GM18867 (cell line): ENCODE measurements at regions not wholly inside any gene's neighbourhood (a gene's known extent, or its start where the extent isn't known, plus 50 kb on each side); places are given as distances from the start of the nearest gene placed in this dataset.
"Not testable (repeated sequence)": the region's sequence is repeated elsewhere in the genome, so short reads cannot be mapped to it uniquely, and the experiment has no call there.

Experiments
- ATAC-seq: cut with Tn5 transposase; IDR thresholded peaks from one replicate; pipeline ENCODE4 v1.9.1; 2021; ENCODE audit warnings: mild to moderate bottlenecking, moderate library complexity; ENCODE audit not compliant: unreplicated experiment

DNA sequence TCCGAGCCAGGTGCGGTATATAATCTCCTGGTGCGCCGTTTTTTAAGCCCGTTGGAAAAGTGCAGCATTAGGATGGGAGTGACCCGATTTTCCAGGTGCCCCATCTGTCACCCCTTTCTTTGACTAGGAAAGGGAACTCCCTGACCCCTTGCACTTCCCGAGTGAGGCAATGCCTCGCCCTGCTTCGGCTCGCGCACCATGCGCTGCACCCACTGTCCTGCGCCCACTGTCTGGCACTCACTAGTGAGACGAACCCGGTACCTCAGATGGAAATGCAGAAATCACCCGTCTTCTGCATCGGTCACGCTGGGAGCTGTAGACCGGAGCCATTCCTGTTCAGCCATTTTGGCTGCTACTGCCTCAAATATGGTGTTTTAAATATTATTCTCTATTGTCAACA lies 198.0 kb downstream of the MEIS1 start:
- ATAC-seq: not testable (repeated sequence)

DNA sequence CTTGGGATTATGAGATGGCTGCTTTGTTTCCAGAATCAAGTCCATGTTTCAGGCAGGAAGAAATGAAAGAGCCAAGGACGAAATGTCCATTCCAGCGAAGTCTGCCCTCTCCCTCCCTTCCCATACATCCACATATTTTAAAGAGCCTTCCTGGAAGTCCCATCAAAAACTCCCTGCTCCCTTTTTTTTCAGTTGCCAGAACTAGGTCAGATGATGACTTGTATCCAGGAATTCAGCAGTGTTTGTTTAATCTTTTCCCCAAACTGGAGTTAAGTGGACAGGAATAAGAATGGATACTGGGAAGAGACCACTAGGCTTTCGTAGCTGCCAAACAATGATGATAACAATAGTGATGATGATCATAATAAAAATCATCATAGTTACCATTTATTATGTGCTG lies 198.7 kb downstream of the MEIS1 start:
- no peak for ATAC-seq

DNA sequence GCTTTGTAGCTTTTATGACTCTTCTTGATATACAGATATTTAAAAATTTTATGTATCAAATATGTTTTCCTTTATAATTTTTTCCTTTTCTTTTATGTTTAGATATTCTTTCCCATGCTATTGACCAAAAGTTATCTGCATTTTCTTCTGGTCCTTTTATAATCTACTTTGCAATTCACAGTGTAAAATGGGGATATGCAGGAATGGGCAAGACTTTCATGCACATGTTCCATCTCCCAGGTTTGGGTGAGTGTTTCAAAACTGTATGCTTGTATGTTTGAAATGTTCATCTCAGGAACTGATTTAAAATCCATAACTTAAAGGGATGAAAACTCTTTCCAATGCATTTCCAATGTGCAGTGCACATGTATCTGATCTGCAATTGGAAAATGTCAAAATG lies 199.9 kb downstream of the MEIS1 start:
- no peak for ATAC-seq

DNA sequence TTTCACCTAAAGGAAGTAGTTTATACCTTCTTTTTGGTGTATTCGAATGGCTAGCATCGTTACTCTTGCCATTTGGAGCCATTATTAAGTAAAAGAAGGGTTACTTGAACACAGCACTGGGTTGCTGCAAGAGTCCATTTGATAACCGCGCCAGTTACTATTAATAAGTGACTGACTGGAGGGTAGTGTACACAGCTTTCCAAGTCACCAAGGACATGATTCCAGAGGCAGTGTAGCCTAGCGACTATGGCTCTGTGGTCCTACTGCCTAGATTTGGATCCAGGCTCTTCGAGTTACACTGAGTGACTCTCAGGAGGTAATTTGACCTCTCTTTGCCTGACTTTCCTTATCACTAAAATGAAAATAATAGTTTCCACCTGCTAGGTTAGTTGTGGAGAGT lies 206.8 kb downstream of the MEIS1 start:
- no peak for ATAC-seq

DNA sequence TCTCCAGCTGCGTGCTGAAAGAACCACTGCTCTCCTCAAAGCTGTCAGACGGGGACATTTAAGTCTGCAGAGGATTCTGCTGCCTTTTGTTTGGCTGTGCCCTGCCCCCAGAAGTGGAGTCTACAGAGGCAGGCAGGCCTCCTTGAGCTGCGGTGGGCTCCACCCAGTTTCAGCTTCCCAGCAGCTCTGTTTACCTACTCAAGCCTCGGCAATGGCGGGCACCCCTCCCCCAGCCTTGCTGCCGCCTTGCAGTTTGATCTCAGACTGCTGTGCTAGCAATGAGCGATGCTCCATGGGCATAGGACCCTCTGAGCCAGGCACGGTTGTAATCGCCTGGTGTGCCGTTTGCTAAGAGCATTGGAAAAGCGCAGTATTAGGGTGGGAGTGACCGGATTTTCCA lies 213.2 kb downstream of the MEIS1 start:
- not testable (repeated sequence) for ATAC-seq

DNA sequence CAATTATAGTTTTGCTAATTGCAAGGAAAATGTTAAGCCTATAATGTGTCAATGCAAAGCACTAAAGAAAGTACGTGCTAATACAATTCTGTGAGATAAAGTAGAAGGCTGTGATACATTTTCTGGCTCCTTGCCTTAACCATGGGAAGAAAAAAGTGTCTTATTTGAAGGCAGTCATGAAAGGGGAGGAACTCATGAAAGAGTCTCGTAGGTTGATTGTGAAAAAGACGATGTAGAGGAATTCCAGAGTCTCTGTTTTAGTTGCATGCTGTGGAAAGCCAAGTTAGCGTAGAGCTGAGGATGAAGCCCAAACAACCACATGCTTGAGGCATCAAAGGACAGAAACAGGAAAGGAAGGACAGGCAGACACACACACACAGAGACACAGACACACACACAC lies 214.1 kb downstream of the MEIS1 start:
- ATAC-seq: no peak

DNA sequence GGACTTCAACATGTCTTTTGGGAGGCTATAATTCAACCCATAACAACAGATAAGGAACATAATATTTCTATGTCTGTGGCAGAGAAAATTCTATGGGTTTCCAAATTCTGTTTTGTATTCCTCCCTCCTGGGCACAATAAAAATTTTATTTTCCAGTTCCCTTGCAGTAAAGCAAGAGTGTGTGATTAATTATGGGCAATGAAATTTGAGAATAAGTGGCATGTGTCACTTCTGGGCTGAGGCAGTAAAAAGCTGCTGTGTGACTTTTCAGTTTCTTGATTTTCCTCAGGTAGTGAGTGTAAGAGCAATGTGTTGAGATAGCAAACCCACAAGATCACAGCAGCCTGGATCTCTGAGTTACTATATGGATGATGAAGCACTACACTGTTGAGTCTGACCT lies 216.4 kb downstream of the MEIS1 start:
- ATAC-seq: no peak

DNA sequence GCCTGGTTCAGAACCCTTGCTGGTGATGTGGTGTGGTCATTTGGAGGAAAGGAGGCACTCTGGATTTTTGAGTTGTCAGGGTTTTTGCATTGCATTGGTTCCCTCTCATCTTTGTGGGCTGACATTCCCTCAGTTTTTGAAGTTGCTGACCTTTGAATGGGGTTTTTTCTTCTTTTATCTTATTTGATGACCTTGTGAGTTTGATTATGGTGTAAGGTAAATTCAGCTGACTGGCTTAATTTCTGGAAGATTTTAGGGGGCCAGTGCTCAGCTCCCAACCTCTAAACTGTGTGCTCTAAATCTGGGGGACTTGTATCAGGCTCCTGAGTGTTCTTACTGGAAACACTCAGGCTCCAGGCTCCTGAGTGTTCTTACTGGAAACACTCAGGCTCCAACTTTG lies 225.9 kb downstream of the MEIS1 start:
- ATAC-seq: no peak

DNA sequence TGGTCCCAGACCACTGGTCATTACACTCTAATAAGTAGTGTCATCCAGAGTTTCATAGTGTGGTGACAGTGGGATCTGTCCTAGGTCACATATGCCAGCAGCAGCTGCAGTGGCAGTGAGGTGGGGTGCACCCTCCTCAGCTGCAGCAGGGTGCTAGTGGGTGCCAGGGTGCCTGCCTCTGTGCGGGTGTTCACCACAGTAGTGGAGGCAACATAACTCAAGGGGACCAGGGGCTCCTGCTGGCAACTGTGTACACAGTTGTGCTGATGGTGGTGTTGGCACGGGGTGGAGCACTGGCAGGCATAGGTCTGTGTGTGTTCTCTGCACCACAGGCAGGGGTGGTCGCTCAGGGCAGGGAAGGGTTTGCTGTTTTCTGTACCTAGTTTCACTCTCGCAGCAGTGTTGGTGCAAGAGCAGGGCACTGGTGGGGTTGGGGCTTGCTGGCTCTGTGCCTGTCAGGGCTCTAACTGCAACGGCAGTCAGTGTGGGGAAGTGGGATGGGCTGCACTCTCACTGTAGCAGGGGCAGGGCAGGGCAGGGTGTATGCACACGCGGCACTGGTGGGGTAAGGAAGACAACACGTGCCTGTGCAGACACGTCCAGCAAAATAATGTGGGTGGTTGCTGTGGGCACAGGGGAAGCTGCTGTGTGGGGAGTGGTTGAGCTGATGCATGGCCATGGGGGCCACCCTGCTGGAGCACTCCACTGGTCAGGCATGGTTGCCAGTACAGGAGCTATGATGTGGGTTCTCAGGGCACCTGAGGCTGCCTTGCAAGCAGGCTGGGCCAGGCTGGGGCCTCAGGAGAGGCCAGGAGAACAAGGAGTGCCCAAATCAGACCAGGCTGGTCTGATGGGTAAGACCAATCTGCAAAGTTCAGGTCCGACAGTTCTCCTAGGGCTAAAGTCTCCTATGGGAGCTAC lies 226.6 kb downstream of the MEIS1 start:
- no peak for ATAC-seq

DNA sequence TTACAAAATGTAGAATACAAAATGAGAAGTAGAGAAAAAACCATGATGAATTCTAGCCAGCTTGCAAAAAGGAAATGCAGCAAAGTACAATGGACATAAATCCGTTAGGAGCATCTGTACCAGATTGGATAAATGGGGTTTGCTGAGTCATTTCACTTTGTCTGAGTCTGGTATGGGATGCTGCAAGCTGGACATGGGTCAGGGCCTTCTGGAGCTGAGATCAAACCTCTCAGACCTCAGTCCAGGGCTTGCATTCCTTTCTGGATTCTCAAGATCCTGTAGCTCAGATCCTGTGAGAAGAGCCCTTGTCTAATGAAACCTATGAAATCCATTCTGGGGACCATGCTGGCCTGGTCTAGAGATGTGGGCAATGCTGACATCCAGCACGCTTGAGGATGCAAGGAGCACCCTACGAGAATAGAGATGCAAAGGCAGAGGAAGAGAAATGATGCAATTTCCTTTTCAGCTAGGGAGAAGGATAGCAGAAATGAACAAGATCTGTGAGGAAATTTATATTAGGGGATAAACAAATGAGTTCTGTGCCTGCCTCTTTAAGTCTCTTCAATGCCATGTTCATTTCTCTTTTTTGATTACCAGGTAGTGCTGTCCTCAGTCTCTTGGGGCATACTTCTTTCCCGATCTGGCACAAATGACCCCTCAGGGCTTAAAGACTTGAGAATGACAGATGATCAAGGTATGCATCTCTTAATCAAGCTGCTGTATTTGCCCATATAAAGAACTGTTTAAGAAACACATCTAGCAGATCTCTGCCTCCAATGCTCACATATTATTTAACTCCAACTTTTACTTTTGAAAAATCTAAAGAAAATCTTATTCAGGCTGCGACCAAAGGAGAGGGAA lies 230.4 kb downstream of the MEIS1 start:
- no peak for ATAC-seq

DNA sequence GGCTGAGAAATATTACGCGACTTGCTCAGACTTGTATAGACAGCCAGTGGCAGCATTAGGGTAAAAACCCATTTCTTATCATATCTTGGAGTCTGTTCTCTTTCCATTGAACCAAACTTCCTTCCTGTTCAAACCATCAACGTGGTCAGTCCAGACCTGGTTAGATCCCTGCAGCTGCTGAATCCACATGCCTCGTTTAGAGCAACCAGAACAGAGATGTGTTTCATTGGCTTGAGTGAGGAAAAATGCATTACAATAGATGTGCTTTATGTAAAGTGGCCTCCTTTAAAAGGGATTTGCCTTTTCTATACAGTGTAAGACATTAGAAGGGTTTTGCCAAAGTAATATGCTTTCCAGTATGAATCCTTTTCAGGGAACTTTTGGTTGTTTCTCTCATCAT lies 232.4 kb downstream of the MEIS1 start:
- no peak for ATAC-seq

DNA sequence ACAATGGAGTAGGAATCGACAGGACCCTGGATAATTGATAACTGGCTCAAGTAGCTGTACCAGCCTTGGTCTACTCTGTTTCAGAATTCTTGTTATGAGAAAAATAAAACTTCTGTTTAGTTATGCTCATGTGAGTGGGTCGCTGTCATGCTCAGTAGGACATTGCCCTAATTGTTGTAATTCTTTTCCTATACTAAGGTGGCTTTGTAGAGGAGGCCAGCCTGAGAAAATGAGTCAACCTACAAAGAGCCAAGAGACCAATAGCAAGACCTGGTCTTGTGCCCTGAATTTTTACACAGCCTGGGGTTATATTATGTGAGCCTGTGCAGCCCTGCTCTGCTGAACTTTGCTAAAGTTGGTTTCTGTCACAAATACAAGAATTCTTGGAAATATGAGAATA lies 238.4 kb downstream of the MEIS1 start:
- ATAC-seq: no peak

DNA sequence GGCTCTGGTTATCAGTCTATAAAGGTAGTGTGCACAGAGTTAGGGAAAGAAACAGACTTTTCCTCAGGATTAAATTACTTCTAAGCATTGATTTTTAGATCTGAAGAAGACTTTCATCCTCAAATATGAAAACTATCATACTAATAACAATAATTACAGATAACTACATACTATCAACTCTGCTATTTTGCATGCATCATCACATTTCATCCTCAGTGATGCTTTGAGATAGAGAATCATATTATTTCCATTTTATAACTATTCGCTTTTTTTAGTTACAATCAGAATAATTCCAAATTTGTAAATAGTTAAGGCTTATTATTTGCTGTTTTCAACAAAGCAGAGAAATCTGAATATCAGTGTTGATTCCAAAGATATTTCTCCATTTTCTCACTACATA lies 239.2 kb downstream of the MEIS1 start:
- ATAC-seq: no peak

DNA sequence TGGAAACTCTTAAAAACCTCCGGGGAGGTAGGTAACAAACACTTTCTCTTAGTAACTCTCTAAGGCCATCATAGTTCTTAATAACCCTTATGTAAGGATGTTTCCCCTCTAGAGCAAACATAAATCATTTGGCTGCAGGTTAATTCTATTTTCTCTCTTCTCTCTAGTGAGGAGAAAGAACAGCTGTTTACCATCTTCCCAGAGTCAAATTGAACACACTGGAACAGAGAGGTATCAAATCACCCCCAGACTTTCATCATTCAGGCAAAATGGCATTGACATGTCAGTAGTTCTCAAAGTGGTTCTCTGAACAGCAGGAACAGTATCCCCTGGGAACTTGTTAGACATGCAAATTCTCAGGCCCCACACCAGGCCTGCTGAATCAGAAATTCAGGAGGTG lies 240.7 kb downstream of the MEIS1 start:
- ATAC-seq: no peak

DNA sequence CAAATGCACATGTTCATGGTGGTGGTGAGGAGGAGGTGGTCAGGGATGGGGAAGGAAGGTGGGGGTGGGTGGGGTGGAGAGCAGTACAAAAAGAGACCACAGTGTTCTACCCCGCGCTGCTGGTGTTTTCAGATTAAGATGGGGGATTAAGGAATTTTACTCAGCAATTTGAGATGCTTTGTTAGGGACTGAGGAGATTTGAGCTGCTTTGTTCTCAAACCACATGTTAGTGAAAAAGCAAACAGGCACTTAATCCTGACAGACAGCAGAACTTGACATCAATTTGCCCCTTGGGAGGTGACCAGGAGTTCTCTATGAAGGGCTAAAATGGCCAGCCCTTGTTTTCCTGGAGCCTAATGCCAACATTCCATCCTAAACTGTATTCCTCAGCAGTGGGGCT lies 244.5 kb downstream of the MEIS1 start:
- ATAC-seq: no peak

DNA sequence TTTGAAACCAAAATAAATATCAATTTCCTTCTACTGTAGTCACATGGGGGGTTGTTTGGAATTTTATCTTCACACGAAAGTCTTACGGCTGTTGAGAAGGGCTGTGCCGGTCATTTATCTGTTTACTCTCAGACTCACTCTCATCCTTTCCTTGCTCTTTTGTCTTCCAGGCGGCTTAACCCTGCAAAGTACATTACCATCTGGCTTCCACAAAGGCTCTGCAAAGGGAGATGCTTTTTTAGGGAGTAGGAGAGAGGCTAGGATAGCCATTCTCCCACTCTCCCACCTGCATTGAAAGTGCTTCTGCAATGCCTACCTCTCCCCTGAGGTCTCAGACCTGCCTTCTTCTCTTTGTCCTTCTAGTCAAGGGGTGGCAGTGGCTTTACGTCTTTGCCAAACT lies 247.6 kb downstream of the MEIS1 start:
- no peak for ATAC-seq

DNA sequence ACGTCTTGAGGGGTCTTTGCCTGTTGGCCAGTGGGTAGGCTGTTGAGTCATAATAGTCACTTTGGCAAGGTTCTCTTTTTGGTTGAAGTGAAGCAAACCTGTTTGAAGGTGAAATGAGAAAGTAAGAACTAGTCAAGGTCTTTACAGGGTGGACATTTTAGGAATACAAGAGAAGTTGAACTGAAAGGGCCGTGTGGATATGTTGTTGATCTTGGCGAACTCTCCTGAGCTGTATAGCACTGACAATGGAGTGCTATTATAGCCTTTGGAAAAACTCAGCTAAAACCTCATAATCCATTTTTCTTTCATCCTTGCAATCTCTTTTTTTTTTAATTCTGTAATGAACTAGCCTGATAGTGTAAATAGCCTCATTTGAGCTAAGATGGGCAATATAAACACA lies 248.1 kb downstream of the MEIS1 start:
- no peak for ATAC-seq

DNA sequence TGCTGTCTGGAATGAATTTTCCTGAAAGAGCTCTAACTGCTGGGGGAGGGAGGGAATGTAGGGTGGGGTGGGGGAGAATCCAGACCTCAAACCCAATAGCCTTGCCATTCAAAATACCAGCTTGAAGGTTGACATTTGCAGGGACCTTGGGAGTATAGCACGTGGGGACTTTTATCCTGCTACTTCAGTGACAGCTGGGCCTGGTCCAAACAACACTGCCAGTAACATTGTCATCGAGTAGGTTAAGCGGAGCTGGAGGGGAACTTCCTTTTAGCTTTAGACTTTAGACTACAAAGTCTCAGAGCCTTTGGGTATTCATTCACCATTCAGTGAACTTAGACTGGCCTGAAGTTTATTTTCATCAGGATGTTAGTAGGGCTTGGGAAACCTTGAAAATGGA lies 248.7 kb downstream of the MEIS1 start:
- ATAC-seq: no peak

DNA sequence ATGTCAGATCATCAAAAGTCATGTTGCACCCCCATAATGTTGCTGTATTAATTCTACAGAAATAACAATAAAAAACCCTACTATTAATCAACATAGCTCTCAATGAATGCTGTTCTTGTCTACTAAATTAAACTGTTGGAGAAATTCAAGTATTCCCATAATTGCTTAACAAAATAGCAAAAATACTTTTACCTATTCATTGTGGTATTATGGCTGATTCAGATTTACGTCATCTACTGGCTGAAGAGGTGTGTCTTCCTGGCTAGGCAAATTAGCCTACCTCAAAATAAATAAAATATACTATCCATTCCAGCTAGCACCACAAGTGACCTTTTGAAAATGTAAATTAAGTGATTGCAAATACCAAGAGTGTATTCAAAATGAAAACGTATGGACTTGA lies 249.4 kb downstream of the MEIS1 start:
- no peak for ATAC-seq

DNA sequence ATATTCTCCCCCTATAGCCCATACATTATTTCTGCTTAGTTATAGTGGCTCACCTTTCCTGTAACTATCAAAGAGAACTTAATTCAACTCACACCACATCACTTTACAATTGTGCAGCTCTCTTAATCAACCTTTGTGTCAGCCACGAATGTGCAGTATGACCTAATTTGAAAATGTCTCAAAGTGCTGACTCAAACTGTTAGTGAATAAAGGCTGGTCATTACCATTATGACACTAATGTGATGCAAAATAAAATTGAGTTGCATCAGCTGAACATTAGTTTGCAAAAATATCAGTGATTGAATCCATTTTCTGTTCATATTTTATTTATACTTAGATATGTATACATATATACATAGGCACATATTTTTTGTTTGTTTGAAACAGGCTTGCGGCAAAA lies 251.8 kb downstream of the MEIS1 start:
- no peak for ATAC-seq

DNA sequence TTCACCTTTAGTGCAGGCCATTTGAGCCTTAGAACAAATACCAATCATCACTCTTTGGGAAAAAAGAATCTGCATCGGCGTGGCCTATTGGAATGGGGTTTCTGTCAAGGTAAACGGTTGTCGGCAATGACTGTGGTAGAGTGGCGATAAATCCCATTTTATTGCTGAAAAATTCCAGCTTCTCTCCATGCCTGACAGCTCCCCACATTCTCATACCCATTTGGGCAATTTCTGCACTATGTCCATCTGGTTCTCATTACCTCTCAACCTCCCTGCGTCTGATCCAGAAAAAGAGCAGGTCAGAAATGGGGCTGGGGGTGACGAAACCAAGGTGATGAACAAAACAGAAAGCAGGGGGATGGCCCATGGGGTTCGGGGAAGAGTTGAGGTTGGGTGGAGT lies 254.0 kb downstream of the MEIS1 start:
- ATAC-seq: no peak

DNA sequence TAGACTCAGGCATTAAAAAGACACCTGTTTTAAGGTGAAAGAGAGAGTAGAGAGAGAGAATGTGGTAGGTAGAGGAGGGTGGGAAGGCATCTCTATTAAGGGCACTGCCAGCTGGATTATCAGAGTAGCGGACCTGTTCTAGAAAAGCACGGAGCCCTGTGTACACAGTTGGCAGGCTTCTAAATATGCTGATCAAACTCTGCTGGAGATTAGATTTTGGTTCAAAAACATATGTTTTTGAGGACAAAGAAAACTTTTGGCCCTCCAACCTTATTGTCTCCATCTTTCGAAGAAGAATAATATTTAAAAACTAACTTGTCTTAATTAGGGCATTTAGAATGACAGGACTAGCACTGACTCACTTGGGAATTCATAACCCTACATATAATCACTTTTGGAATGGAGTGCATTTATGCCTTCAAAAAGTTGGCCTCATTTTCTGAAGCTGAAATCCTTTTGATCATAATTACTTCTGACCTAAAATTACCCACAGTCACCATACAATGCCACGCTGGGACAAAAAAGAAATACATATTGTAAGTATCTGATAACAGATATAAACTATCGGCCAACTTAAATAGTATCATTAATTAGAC lies 254.6 kb downstream of the MEIS1 start:
- ATAC-seq: no peak
